Left ventricle myocardium inferior (tissue), 1 donor: ENCODE measurements at regions not wholly inside any gene's neighbourhood (a gene's known extent, or its start where the extent isn't known, plus 50 kb on each side); places are given as distances from the start of the nearest gene placed in this dataset.

Experiments
- DNase-seq: peaks from one replicate; pipeline ENCODE4 v3.0.0-alpha.2; 2020
- H3K27ac ChIP-seq: fragments of 200-600 bp; replicated peaks from 2 replicates; pipeline ENCODE4 v1.8.0; 2021
- H3K27me3 ChIP-seq: fragments of 200-600 bp; 2 replicates; pipeline ENCODE4 v1.8.0; 2021; ENCODE audit warnings: low read depth
- H3K36me3 ChIP-seq: fragments of 200-600 bp; 2 replicates; pipeline ENCODE4 v1.8.0; 2021
- H3K4me1 ChIP-seq: fragments of 200-600 bp; 2 replicates; pipeline ENCODE4 v1.8.0; 2021
- H3K4me3 ChIP-seq: fragments of 200-600 bp; 2 replicates; pipeline ENCODE4 v1.8.0; 2021; ENCODE audit warnings: mild to moderate bottlenecking, moderate library complexity
- H3K9me3 ChIP-seq: fragments of 200-600 bp; replicated peaks from 2 replicates; pipeline ENCODE4 v1.8.0; 2021
- CTCF ChIP-seq: fragments of 200-600 bp; IDR thresholded peaks from 2 replicates; pipeline ENCODE4 v1.8.0; 2021; ENCODE audit warnings: antibody characterized with exemption, mild to moderate bottlenecking, borderline replicate concordance
- intact Hi-C: fragments of 100-400 bp; cut with micrococcal nuclease; formaldehyde crosslinking; loops from one replicate; pipeline ENCODE4 v1.11.0; 2022
- donor health status: DM: no; HTN: yes; CAD: no; lungs with severe emphysema.

GRCh38 chr5:93235761-93236160 lies 345.3 kb downstream of the NR2F1-AS1 start:
- no peak for DNase-seq
- Histone ChIP-seq H3K4me3 (no peak overlapping the region), H3K27ac (no peak overlapping the region), H3K36me3 (no peaks in the 10 kb centered on the region), H3K9me3 (no peaks in the 10 kb centered on the region), H3K27me3 (no peaks in the 10 kb centered on the region), H3K4me1 (no peaks in the 10 kb centered on the region)
- TF ChIP-seq CTCF, result no peak
- intact Hi-C loops, result no loop called here

GRCh38 chr5:93226202-93226735 lies 354.8 kb downstream of the NR2F1-AS1 start:
- H3K9me3 ChIP-seq, result no peaks in the 10 kb centered on the region
- no peak overlapping the region for H3K4me3 ChIP-seq
- H3K27me3 ChIP-seq, result no peaks in the 10 kb centered on the region
- no peaks in the 10 kb centered on the region for H3K4me1 ChIP-seq
- no peak overlapping the region for H3K27ac ChIP-seq
- no peaks in the 10 kb centered on the region for H3K36me3 ChIP-seq
- no peak for DNase-seq
- intact Hi-C loops, result no loop called here
- no peak for TF ChIP-seq CTCF

GRCh38 chr5:93225748-93226147 lies 355.3 kb downstream of the NR2F1-AS1 start:
- Histone ChIP-seq H3K27ac (no peak overlapping the region), H3K27me3 (no peaks in the 10 kb centered on the region), H3K4me1 (no peaks in the 10 kb centered on the region), H3K9me3 (no peaks in the 10 kb centered on the region), H3K36me3 (no peaks in the 10 kb centered on the region), H3K4me3 (no peak overlapping the region)
- TF ChIP-seq CTCF, result no peak
- intact Hi-C loops, result no loop called here
- no peak for DNase-seq

GRCh38 chr5:93224624-93225023 lies 356.4 kb downstream of the NR2F1-AS1 start:
- Histone ChIP-seq H3K4me3 (no peak overlapping the region), H3K36me3 (no peaks in the 10 kb centered on the region), H3K9me3 (no peaks in the 10 kb centered on the region), H3K27ac (no peak overlapping the region), H3K4me1 (no peaks in the 10 kb centered on the region), H3K27me3 (no peaks in the 10 kb centered on the region)
- no peak for TF ChIP-seq CTCF
- DNase-seq, result no peak
- intact Hi-C loops, result no loop called here

GRCh38 chr5:93221773-93222172 lies 359.2 kb downstream of the NR2F1-AS1 start:
- no peaks in the 10 kb centered on the region for H3K4me1 ChIP-seq
- intact Hi-C loops, result no loop called here
- no peak overlapping the region for H3K27ac ChIP-seq
- no peak overlapping the region for H3K4me3 ChIP-seq
- TF ChIP-seq CTCF, result no peak
- H3K27me3 ChIP-seq, result no peaks in the 10 kb centered on the region
- no peaks in the 10 kb centered on the region for H3K36me3 ChIP-seq
- no peak for DNase-seq
- no peaks in the 10 kb centered on the region for H3K9me3 ChIP-seq

- Histone ChIP-seq H3K4me3 (no peak overlapping the region), H3K9me3 (no peaks in the 10 kb centered on the region), H3K27me3 (no peaks in the 10 kb centered on the region), H3K4me1 (no peaks in the 10 kb centered on the region), H3K27ac (no peak overlapping the region), H3K36me3 (no peaks in the 10 kb centered on the region)
- intact Hi-C loops, result no loop called here
- TF ChIP-seq CTCF, result no peak
- no peak for DNase-seq
These were observed 360.6 kb downstream of the NR2F1-AS1 start for GRCh38 chr5:93220431-93220830.
